ENCODE measurements at regions not wholly inside any gene's neighbourhood (a gene's known extent, or its start where the extent isn't known, plus 50 kb on each side); places are given as distances from the start of the nearest gene placed in this dataset.

- DNase-seq (ENCODE audit: low read depth in 2 of 2), result no peak
These were observed 128.6 kb upstream of the ARID1B start for GRCh38 chr6:156648616-156649015.

DNA sequence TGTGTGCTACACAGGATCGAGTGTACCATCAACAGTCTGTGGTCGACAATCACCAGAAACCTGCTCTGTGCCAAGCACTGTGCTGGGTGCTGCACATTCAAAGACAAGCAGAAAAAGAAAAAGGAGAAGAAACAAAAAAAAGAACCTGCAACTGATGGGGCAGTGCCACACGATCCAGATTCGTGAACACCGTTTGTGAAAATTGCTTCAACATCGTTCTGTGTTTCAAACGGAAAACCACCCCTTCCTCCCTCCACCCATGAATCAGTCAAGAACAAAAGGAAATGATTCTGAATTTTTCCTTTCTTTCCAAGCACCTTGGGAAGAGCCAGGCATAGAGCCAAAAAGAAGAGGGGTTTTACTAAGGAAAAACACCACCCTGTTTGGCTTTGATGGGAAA is 129.2 kb upstream of the ARID1B start:
- DNase-seq (ENCODE audit: low read depth in 2 of 2), result no peak

DNA sequence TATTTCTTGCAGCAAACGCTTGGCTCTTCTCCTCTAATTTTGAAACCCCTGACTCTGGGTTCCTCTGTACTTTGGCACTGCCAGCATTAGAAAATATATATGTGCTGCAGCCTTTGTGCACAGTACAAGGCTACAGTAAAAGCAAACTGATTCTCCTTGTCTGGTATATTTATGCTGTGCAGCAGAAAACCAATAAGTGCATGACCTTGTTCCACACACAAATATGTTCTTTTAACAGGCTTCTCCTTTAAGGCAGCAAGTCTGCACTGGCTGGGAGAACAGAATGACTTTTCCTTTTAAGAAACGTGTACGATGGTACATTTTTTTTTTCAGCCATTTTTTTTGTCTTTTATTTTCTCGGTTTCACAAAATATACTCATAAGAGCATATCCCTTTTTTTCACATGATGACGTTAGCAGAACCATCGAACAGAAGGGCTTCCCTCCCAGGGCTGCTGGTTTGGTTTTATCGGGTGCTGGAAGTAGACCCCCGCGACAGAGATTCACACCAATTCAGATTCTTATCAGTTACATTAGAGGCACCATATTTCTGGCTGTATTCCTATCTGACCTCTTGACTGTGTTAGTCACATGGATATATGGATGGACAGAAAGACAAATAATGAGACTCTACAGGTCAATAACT is 129.9 kb upstream of the ARID1B start:
- DNase-seq (ENCODE audit: low read depth in 2 of 2), result no peak

DNA sequence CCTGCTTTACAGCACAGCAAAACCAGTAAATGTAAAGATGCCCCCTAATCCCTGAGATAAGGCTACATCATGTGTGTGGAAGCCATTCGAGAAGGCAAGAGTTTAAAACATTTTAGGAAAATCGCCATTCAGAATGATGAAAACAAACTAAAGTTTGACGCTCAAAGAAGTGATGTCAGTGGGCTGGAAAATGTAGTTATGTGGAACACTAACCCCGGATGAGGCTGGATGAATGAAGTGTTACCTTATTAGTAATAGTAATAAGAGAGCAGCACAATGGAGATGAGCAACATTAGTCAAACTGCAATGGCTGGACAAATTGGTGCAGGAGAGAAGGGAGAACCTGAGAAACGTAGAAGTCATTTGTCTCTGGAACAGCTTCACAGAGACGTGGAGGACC is 130.7 kb upstream of the ARID1B start:
- no peak for DNase-seq (ENCODE audit: low read depth in 2 of 2)

DNA sequence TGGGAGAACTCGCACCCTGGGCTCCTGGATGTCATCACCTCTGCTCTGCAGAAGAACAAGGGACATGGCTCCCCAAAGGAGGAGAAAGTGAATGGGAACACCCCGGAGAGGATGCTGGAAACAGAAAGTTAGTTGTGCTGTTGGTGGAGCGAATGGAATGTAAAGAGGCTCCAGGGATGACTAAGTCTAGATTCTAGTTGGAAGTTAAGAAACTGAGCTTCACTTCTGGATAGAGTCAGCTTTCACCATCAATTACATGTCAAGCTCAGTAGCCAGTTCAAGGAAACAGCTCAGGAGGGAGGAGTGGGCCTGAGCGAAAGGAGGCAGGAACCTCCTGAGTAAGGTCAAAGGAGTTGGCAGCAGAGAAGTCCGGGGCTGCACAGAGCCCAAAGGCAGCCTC is 132.1 kb upstream of the ARID1B start:
- no peak for DNase-seq (ENCODE audit: low read depth in 2 of 2)

DNA sequence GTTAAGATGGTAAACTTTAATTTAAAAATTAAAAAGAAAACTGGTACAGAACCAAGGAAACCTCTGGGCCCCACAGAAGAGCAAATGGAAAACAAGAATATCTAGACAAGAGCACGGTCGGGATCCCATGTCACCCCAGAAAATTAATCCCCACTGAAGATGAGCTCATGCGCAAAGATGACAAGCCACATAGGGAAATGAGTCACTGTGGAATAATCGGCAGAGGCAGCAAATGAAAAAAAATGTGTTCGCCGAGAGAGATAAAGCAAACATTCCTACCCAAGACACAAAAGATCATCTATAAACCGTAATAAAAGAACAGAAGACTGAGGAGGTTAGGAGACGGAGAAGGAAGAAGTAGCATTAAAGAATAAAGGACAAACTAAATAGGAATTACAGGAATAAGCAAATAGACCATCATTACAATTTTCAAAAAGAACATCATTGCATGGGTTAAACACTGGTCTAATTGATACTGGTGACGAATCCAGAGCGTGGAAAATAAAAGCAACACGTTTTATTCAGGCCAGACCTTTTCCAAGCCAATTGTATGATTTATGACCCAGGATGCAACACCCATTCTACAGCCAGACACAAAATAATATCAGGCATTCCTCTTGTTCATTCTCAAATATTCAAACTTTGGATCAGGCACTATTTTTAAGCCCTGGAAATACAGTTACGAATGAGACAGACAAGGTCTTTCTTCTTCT is 138.0 kb upstream of the ARID1B start:
- no peak for DNase-seq (ENCODE audit: low read depth in 2 of 2)

DNA sequence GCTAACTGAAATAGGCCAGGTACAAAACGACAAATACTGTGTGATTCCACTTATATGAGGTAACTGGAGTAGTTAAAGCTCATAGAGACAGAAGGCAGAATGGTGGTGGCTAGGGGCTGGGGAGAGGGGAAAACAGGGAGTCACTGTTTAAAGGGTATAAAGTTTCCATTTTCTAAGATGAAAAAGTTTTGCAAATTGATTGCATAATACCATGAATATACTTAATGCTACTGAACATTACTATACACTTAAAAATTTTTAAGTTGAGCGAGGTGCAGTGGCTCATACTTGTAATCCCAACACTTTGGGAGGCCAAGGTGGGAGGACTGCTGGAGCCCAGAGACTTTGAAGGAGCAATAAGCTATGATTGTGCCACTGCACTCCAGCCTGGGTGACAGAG is 138.6 kb upstream of the ARID1B start:
- no peak for DNase-seq (ENCODE audit: low read depth in 2 of 2)

DNA sequence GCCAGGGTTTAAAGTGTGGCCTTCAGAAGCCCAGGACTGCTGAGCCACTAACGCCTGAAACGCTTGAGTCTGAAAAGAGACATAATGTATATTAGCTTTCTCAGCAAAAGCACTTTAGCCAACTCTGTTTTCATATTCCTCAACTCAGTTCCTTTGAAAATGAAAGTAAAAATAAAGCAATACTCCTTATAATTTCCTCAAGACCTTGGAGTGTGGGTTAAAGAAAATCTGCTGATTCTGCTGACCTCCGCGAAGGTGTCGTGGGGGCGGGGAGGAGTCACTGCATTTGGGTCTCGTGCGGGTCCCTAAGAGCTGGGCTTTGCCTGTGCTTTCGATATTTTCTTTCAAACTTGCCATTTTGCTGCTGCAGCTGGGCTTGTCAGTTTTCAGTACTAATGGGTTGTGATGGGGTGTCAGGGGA is 142.2 kb upstream of the ARID1B start:
- DNase-seq (ENCODE audit: low read depth in 2 of 2), result no peak

DNA sequence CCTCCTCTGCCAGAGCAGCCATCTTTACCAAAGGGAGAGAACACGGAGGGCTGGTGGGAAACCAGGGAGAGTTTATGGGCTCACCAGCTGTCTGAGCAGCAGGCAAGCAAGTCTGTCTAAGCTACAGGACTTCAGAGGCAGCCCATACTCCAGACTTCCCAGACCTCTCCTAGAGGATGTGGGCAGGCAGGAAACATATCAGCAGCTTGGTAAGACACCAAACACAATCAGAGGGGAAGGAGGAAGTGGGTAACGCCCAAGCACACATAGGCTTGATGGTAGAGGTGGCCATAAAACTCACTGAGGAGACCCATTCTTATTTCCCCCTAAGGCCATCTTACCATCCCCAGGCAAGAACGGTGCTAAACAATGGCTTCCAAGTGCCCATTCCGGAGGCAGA is 143.1 kb upstream of the ARID1B start:
- no peak for DNase-seq (ENCODE audit: low read depth in 2 of 2)

DNA sequence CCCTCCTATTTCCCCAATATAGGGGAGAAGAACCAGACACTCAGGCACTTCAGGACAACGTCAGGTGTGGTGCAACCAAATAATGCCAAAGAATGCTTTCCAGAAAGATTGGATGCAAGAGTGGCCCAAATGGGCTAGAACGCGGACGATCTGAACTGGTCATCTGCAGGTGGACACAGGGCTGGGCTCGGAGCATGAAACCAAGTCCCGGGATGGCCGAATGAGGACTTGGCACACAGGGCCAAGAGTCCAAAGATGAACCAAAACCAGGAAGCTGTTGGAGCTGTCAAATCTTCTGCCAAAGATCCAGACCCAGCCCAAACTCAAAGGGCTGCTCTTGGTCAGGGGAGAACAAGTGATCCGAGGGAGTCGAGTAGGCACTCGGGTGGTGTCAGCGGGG is 143.9 kb upstream of the ARID1B start:
- no peak for DNase-seq (ENCODE audit: low read depth in 2 of 2)

- DNase-seq (ENCODE audit: low read depth in 2 of 2), result no peak
These were observed 146.4 kb upstream of the ARID1B start for GRCh38 chr6:156630613-156631302.

- no peak for DNase-seq (ENCODE audit: low read depth in 2 of 2)
These were observed 148.4 kb upstream of the ARID1B start for GRCh38 chr6:156628805-156629204.

DNA sequence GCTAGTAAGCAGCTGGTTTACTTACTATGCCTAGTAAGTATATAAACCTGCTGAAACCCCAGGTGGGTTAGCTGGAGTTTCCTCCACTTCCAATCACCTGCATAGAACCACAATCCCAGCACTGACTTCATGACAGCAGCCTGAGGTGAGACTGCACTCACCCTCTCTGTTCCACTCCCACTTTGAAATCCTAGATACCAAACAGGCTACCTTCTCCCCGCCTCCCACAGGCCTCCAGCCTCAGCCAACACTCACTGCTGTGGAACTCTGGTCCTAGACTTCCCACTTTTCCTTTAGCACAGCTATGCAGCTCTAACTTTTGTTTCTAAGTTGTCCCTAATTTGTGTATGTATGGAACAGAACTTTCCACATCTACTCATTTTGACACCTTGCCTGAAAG is 149.7 kb upstream of the ARID1B start:
- DNase-seq (ENCODE audit: low read depth in 2 of 2), result no peak

DNA sequence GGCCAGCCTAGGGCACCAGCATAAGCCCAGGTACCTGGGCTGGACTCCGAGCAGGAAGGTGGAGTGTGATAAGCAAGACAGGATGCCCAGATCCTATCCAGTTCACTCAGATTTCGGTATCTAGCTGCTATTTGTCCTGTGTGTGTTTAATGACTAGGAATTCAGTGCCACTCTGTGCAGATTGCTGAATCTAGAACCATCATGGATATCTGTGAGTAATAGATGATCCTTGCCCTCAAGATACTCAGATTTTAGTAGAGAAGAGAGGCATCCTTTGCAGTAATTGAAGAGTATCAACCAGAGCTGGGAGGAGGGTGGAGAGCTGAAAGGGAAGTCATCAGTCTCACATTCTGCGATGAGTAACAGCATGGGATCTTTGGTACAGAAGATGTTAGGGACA is 155.0 kb upstream of the ARID1B start:
- DNase-seq (ENCODE audit: low read depth in 2 of 2), result no peak

- DNase-seq (ENCODE audit: low read depth in 2 of 2), result no peak
These were observed 156.8 kb upstream of the ARID1B start for GRCh38 chr6:156620331-156620730.

GRCh38 chr6:156618600-156619205 is 158.5 kb upstream of the ARID1B start:
- no peak for DNase-seq (ENCODE audit: low read depth in 2 of 2)

DNA sequence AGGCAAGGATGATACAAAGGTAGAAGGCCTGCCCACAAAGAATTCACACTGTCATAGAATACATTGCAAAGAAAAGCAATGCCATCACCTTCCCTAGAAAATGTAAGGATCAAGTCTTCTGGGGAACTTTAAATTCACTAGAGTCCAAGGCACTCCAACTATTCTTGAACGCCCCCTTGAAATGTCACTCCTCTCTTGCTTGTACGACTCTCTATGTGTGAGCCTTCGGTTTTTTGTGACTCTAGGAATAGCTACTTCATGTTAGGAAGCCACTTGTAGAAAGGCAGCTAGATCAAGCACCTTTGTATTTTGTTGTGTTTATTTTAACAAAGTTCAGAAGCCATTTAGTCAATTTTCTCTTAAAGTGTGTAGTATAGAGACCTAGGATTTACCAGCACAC is 159.2 kb upstream of the ARID1B start:
- DNase-seq (ENCODE audit: low read depth in 2 of 2), result no peak

GRCh38 chr6:156617376-156617775 is 159.8 kb upstream of the ARID1B start:
- DNase-seq (ENCODE audit: low read depth in 2 of 2), result no peak

DNA sequence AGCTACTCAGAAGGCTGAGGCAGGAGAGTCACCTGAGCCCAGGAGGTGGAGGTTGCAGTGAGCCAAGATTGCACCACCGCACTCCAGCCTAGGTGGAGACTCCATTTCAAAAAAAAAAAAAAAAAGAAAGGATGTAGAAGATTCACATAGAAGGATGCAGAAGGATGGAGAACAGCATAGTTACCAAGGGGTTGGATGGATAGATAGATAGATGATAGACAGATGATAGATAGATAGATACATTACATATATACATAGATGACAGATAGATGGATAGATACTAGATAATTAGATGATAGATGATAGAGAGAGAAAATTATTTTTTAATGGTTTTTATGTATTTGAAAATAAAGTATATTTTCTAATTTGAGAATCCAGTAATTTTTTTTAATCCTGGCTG is 160.7 kb upstream of the ARID1B start:
- DNase-seq (ENCODE audit: low read depth in 2 of 2), result no peak

GRCh38 chr6:156613996-156614395 is 163.2 kb upstream of the ARID1B start:
- DNase-seq (ENCODE audit: low read depth in 2 of 2), result no peak

DNA sequence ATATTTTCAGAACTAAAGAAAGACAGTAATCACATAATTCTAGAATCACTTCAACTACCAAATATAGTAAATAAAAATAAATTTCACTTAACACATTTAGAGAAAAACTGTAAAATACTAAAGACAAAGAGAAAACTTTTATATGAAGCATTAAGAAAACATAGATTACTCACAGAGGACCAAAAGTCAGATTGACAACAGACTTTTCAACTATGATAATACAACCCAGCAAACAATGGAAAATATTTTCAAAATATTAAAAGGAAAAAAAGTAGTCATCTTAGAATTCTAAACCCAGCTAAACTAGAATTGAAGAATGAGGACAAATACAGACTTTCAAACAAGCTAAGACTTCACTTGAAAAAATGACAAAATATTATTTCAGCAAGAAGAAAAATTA is 164.8 kb upstream of the ARID1B start:
- DNase-seq (ENCODE audit: low read depth in 2 of 2), result no peak

DNA sequence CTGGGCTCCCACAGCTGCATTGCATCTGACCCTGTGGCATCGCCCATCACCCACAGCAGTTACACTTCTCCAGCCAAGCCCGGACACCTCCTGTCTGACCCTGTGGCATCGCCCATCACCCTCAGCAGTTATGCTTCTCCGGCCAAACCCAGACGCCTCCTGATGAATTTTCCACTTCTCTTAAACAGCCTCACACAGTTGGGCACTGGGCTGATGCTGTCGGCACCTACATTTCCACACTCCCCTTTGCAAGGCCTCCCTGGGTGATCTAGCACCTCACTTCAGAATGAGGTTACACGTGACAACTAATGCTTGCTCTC is 175.2 kb upstream of the ARID1B start:
- DNase-seq (ENCODE audit: low read depth in 2 of 2), result no peak
